ENCODE measurements at regions not wholly inside any gene's neighbourhood (a gene's known extent, or its start where the extent isn't known, plus 50 kb on each side); places are given as distances from the start of the nearest gene placed in this dataset.

DNA sequence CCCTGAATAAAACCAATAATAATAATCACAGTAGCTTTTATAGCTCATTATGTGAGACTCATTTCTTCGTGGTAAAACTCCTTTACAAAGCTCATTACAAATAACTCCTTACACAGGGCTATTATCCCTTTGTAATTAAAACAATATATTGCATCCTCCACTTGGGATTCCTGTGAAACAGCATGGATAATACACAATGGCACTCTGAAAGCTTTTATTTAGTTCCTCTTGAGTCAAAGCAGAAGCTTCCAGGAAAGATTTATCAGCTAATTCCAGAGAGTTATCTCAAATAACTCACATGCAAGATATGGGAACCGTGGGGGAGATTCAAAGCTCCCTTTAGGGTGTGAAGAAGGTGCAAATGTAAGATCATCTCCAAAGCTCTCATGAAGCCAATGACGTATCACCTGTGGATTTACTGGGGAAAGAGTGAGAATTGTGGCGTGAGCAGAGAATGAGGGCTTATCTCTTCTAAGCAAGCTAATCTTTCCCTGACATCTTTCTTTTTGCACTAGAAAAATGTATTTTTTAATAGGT, 60.4 kb upstream of the GJA5 start:
- TF ChIP-seq POLR2A (IDR thresholded peaks at IDR 0.05) (no peak), POLR2AphosphoS5 (IDR thresholded peaks at IDR 0.05) (no peak)
- TF ChIP-seq, protein P1, sequence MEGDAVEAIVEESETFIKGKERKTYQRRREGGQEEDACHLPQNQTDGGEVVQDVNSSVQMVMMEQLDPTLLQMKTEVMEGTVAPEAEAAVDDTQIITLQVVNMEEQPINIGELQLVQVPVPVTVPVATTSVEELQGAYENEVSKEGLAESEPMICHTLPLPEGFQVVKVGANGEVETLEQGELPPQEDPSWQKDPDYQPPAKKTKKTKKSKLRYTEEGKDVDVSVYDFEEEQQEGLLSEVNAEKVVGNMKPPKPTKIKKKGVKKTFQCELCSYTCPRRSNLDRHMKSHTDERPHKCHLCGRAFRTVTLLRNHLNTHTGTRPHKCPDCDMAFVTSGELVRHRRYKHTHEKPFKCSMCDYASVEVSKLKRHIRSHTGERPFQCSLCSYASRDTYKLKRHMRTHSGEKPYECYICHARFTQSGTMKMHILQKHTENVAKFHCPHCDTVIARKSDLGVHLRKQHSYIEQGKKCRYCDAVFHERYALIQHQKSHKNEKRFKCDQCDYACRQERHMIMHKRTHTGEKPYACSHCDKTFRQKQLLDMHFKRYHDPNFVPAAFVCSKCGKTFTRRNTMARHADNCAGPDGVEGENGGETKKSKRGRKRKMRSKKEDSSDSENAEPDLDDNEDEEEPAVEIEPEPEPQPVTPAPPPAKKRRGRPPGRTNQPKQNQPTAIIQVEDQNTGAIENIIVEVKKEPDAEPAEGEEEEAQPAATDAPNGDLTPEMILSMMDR (IDR thresholded peaks at IDR 0.05 in 8 of 11, conservative IDR thresholded peaks at IDR 0.05 in 3 of 11): no peak
